Endothelial cell (in vitro differentiated cells): ENCODE measurements at regions not wholly inside any gene's neighbourhood (a gene's known extent, or its start where the extent isn't known, plus 50 kb on each side); places are given as distances from the start of the nearest gene placed in this dataset.

Experiments
- DNase-seq: peaks from one replicate; pipeline ENCODE4 v3.0.0; 2021; ENCODE audit warnings: low spot score
- H3K27ac Mint-ChIP-seq: one replicate; pipeline ENCODE4 v1.8.0; 2021; ENCODE audit warnings: mixed read lengths, inconsistent platforms; ENCODE audit not compliant: unreplicated experiment
- H3K27me3 Mint-ChIP-seq: one replicate; pipeline ENCODE4 v1.8.0; 2021; ENCODE audit warnings: mild to moderate bottlenecking, moderate library complexity, mixed read lengths, inconsistent platforms; ENCODE audit not compliant: unreplicated experiment
- H3K36me3 Mint-ChIP-seq: one replicate; pipeline ENCODE4 v1.8.0; 2021; ENCODE audit warnings: mild to moderate bottlenecking, low read depth, mixed read lengths, inconsistent platforms; ENCODE audit not compliant: unreplicated experiment
- H3K4me1 Mint-ChIP-seq: one replicate; pipeline ENCODE4 v1.8.0; 2021; ENCODE audit warnings: mild to moderate bottlenecking, mixed read lengths, inconsistent platforms; ENCODE audit not compliant: unreplicated experiment
- H3K4me3 Mint-ChIP-seq: one replicate; pipeline ENCODE4 v1.8.0; 2021; ENCODE audit warnings: mild to moderate bottlenecking, mixed read lengths, inconsistent platforms; ENCODE audit not compliant: unreplicated experiment
- H3K9me3 Mint-ChIP-seq: one replicate; pipeline ENCODE4 v1.8.0; 2021; ENCODE audit warnings: mixed read lengths, inconsistent platforms; ENCODE audit not compliant: unreplicated experiment
- TF ChIP-seq, protein P1 (sequence below): fragments of 200-600 bp; sonication (generic); IDR thresholded peaks from one replicate; pipeline ENCODE4 v1.5.0; 2021; ENCODE audit warnings: antibody characterized with exemption; ENCODE audit not compliant: unreplicated experiment

- TF ChIP-seq, protein P1, sequence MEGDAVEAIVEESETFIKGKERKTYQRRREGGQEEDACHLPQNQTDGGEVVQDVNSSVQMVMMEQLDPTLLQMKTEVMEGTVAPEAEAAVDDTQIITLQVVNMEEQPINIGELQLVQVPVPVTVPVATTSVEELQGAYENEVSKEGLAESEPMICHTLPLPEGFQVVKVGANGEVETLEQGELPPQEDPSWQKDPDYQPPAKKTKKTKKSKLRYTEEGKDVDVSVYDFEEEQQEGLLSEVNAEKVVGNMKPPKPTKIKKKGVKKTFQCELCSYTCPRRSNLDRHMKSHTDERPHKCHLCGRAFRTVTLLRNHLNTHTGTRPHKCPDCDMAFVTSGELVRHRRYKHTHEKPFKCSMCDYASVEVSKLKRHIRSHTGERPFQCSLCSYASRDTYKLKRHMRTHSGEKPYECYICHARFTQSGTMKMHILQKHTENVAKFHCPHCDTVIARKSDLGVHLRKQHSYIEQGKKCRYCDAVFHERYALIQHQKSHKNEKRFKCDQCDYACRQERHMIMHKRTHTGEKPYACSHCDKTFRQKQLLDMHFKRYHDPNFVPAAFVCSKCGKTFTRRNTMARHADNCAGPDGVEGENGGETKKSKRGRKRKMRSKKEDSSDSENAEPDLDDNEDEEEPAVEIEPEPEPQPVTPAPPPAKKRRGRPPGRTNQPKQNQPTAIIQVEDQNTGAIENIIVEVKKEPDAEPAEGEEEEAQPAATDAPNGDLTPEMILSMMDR: no peak
- H3K27me3 Mint-ChIP-seq: peaks cover 4% of the 10 kb centered on the region
- H3K27ac Mint-ChIP-seq: no peak overlapping the region
- H3K4me3 Mint-ChIP-seq: no peak overlapping the region
- no peaks in the 10 kb centered on the region for H3K9me3 Mint-ChIP-seq
- no peaks in the 10 kb centered on the region for H3K36me3 Mint-ChIP-seq
- peaks cover 18% of the 10 kb centered on the region for H3K4me1 Mint-ChIP-seq
- no peak for DNase-seq
Measured at GRCh38 chr14:76926521-76927251, 100.5 kb downstream of the LRRC74A start.

DNA sequence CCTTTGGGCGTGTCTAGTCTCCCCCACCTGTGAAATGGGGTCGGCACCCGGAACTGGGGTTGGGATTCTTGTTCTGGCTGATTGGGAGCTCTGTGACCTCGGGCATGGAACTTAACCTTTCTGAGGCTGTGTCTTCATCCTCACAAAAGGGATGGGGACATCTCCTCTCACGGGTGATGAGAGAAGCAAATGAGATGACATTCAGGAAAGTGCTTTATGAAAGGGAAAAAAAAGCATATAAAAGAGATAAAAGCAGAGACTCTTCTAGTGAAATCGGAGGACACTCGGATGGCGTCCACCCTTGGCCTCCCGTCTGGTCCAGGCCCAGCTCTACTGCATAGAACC is 98.9 kb downstream of the LRRC74A start:
- Mint-ChIP-seq H3K27me3 (peaks cover 4% of the 10 kb centered on the region), H3K4me1 (peaks cover 17% of the 10 kb centered on the region)
- TF ChIP-seq, protein P1: no peak

DNA sequence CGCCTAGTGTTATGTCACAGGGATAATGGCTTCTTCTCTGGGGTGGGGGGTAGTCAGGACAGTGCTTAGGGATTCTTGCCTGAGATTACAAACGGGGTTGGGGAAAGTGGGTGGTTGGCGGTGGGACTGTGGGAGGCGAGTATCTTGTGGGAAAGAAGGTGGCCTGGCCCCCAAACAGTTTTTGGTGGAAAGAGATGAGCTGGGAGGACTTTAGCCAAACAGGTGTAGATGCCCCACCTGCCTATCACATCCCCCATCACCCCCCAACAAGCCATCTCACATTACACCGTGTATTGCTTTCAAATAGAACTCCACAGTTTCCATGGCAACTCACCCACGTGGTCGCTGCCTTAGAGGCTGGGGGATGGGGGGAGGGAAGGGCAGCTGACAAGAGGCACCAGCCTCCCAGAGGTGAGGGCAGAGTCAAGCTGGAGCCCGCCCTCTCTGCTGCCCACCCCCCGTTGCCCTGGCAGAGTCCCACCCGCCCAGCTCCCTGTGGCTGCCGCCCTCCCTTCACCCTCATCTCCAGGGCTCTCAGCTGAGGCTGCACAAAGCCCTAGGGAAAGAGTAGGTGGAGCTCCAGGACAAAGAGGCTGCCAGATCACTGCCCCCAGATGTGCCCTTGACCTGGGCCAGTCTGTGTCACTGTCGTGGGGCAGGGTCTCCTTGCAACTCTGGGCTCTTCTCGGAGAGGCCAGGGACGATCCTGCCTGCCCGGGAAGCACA is 98.3 kb downstream of the LRRC74A start:
- Mint-ChIP-seq H3K4me3 (peak overlapping the region; percentile 65), H3K27me3 (peaks cover 4% of the 10 kb centered on the region), H3K27ac (peak overlapping the region; percentile 88), H3K4me1 (peaks cover 17% of the 10 kb centered on the region), H3K36me3 (no peaks in the 10 kb centered on the region), H3K9me3 (no peaks in the 10 kb centered on the region)
- TF ChIP-seq, protein P1: no peak
- DNase-seq: peak; percentile 52

More for the DNA sequence above, 98.9 kb downstream of the LRRC74A start:
- Mint-ChIP-seq H3K27ac (peak overlapping the region; percentile 36), H3K4me3 (no peak overlapping the region), H3K36me3 (no peaks in the 10 kb centered on the region), H3K9me3 (no peaks in the 10 kb centered on the region)
- DNase-seq: no peak

DNA sequence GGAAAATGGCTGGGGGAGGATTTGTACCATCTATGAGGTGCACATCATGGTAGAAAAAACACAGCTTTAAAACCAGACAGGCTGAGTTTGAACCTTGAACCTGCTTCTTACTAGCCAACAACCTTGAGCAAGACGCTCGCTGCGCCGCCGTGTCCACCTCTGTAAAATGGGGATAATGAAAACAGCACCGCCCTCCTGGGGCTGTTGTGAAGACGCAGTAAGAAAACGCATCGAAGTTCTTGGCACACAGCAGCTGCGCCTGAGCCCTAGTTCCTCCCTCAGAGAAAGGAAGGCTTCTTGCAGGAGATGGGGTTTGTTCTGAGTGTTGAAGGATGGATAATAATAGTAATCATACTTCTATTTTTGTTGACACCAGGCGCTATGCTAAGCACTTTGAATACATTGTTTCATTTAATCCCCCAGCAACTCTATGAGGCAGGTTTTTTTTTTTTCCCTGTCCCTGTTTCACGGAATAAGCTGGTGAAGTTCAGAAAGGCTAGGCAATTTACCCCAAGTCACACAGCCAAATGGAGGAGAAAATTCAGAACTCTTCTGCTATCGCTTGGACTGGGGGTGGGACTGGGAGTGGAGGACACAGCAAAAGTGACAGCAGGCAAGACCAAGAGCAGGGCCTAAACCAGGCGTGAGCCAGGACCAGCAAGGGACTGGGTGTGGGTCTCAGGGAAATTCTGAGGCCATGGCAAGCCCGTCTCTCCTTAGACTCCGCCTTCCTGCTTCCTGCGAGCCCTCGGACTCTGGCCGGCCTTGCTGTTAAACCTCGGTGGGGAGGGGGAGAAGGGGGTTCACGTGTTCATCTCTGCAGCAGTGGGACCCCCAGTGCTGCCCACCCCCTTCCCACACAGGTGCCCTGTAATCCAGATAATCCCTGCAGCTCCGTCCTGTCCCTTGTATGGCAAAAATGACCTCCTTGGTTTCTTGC is 97.5 kb downstream of the LRRC74A start:
- Mint-ChIP-seq H3K36me3 (no peaks in the 10 kb centered on the region), H3K9me3 (no peaks in the 10 kb centered on the region), H3K4me3 (no peak overlapping the region), H3K4me1 (peaks cover 23% of the 10 kb centered on the region), H3K27ac (peak overlapping the region; percentile 88), H3K27me3 (peaks cover 6% of the 10 kb centered on the region)
- TF ChIP-seq, protein P1: no peak
- no peak for DNase-seq
